ENCODE measurements at regions not wholly inside any gene's neighbourhood (a gene's known extent, or its start where the extent isn't known, plus 50 kb on each side); places are given as distances from the start of the nearest gene placed in this dataset.

DNA sequence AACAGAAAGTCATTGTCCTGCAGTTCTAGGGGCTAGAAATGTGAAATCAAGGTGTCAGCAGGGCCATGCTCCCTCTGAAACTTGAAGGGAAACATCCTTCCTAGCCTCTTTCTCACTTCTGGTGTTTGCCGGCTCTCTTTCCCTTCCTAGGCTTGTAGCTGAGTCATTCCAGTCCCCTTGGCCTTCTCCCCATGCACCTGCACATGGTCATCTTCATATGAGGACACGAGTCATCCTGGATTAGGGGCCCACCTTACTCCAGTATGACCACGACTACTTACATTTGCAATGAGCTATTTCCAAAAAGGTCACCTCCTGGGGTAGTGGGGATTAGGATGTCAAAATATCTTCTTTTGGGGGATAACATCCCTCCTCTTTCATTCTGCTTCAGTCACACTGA lies 168.5 kb upstream of the CXCR4 start:
- peaks cover 0 to 9% of the 10 kb centered on the region in 2 experiments; a peak in 1 of 4 replicates for H3K4me1 ChIP-seq (ENCODE audit: control insufficient read depth in 1 of 2, insufficient read depth in 2 of 2, low read depth in 1 of 2, low read length in 1 of 2)
- no peak overlapping the region for H3K9ac ChIP-seq
- ChIA-PET POLR2A (no interaction called here), CTCF (no interaction called here)
- H4K20me1 ChIP-seq (ENCODE audit: insufficient read depth): no peaks in the 10 kb centered on the region
- no peaks in the 10 kb centered on the region for H3F3A ChIP-seq (replicated peaks; ENCODE audit: insufficient read depth)
- no peak overlapping the region for H3K4me3 ChIP-seq (ENCODE audit: low read depth in 2 of 2, low read length in 1 of 2)
- TF ChIP-seq, protein P1, sequence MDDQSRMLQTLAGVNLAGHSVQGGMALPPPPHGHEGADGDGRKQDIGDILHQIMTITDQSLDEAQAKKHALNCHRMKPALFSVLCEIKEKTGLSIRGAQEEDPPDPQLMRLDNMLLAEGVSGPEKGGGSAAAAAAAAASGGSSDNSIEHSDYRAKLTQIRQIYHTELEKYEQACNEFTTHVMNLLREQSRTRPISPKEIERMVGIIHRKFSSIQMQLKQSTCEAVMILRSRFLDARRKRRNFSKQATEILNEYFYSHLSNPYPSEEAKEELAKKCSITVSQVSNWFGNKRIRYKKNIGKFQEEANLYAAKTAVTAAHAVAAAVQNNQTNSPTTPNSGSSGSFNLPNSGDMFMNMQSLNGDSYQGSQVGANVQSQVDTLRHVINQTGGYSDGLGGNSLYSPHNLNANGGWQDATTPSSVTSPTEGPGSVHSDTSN (IDR thresholded peaks at IDR 0.05): no peak
- TF ChIP-seq SMC3 (IDR thresholded peaks at IDR 0.05; ENCODE audit: low read depth, low read length): no peak
- no peak for TF ChIP-seq RXRA (IDR thresholded peaks at IDR 0.05; ENCODE audit: borderline replicate concordance, low read depth)
- no peak for TF ChIP-seq EP300 (IDR thresholded peaks at IDR 0.05; ENCODE audit: borderline replicate concordance in 1 of 2, low read depth in 1 of 2, low read length in 1 of 2)
- TF ChIP-seq FOXM1 (IDR thresholded peaks at IDR 0.05; ENCODE audit: low read depth): no peak
- TF ChIP-seq, protein P2, sequence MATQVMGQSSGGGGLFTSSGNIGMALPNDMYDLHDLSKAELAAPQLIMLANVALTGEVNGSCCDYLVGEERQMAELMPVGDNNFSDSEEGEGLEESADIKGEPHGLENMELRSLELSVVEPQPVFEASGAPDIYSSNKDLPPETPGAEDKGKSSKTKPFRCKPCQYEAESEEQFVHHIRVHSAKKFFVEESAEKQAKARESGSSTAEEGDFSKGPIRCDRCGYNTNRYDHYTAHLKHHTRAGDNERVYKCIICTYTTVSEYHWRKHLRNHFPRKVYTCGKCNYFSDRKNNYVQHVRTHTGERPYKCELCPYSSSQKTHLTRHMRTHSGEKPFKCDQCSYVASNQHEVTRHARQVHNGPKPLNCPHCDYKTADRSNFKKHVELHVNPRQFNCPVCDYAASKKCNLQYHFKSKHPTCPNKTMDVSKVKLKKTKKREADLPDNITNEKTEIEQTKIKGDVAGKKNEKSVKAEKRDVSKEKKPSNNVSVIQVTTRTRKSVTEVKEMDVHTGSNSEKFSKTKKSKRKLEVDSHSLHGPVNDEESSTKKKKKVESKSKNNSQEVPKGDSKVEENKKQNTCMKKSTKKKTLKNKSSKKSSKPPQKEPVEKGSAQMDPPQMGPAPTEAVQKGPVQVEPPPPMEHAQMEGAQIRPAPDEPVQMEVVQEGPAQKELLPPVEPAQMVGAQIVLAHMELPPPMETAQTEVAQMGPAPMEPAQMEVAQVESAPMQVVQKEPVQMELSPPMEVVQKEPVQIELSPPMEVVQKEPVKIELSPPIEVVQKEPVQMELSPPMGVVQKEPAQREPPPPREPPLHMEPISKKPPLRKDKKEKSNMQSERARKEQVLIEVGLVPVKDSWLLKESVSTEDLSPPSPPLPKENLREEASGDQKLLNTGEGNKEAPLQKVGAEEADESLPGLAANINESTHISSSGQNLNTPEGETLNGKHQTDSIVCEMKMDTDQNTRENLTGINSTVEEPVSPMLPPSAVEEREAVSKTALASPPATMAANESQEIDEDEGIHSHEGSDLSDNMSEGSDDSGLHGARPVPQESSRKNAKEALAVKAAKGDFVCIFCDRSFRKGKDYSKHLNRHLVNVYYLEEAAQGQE (IDR thresholded peaks at IDR 0.05; ENCODE audit: low read depth, low read length): no peak
- no peak for TF ChIP-seq TAF1 (IDR thresholded peaks at IDR 0.05; ENCODE audit: borderline replicate concordance, low read depth, low read length)
- TF ChIP-seq NFIC (IDR thresholded peaks at IDR 0.05; ENCODE audit: borderline replicate concordance): no peak
- TF ChIP-seq FOXJ3 (CRISPR knock-in tag; IDR thresholded peaks at IDR 0.05): no peak
- TF ChIP-seq FOSL2 (IDR thresholded peaks at IDR 0.05; ENCODE audit: borderline replicate concordance, low read depth): no peak
- no peak for TF ChIP-seq MEF2A (IDR thresholded peaks at IDR 0.05; ENCODE audit: borderline replicate concordance, low read depth)
- no peak for TF ChIP-seq EZH2phosphoT487 (IDR thresholded peaks at IDR 0.05; ENCODE audit: borderline replicate concordance, low read depth)
- no peak for TF ChIP-seq RAD21 (IDR thresholded peaks at IDR 0.05; ENCODE audit: low read length)
- TF ChIP-seq GABPA (IDR thresholded peaks at IDR 0.05; ENCODE audit: low read depth): no peak
- TF ChIP-seq RCOR1 (IDR thresholded peaks at IDR 0.05; ENCODE audit: low read length): no peak
- TF ChIP-seq POLR2AphosphoS5 (IDR thresholded peaks at IDR 0.05; ENCODE audit: low read depth, low read length): no peak
- no peak for TF ChIP-seq RFX5 (IDR thresholded peaks at IDR 0.05; ENCODE audit: low read length)
- no peak for TF ChIP-seq MXI1 (IDR thresholded peaks at IDR 0.05; ENCODE audit: low read depth, low read length)
- TF ChIP-seq ELF1 (IDR thresholded peaks at IDR 0.05): no peak
- H3K36me3 ChIP-seq (replicated peaks in 1 of 2; ENCODE audit: control insufficient read depth in 1 of 2, insufficient read depth in 2 of 2, low read length in 1 of 2): no peaks in the 10 kb centered on the region
- no peaks in the 10 kb centered on the region for H3K79me2 ChIP-seq (ENCODE audit: insufficient read depth)
- no peaks in the 10 kb centered on the region for H3K9me2 ChIP-seq
- no peaks in the 10 kb centered on the region for H3K27me3 ChIP-seq (ENCODE audit: insufficient read depth)
- H2AFZ ChIP-seq (ENCODE audit: low read depth): no peak overlapping the region
- no peak overlapping the region for H3K27ac ChIP-seq (ENCODE audit: low read depth in 2 of 2, low read length in 1 of 2)
- no peak for DNase-seq
- 27% methylated on average over 3 of the region's 3 CpGs for WGBS (ENCODE audit: low lambda C conversion rate)
- H3K4me2 ChIP-seq: no peak overlapping the region
- H3K9me3 ChIP-seq: no peaks in the 10 kb centered on the region
